ENCODE measurements at regions not wholly inside any gene's neighbourhood (a gene's known extent, or its start where the extent isn't known, plus 50 kb on each side); places are given as distances from the start of the nearest gene placed in this dataset.

GRCh38 chr3:27960133-27960532 is 238.0 kb upstream of the EOMES start:
- DNase-seq = no peak

DNA sequence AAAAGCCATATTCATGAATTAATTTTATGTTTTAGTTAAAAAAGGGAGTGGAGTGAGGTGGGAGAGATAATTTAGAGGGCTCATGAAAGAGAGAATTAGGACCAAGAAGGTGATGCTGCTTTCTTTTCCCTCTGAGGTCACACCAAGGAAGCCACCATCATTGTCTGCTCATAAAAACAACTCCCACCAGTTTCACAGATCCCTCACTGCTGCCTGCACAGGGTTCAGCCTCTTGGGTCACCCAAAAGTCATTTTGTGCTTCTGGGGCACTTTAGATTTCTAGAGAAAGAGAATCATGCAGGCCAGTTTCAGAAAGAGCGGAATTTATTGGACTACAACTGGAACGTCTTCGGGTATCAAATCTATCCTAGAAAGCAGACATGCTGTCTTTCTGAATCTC is 241.4 kb upstream of the EOMES start:
- peak; percentile 19 for DNase-seq

GRCh38 chr3:27971600-27971999 is 249.5 kb upstream of the EOMES start:
- DNase-seq = no peak

GRCh38 chr3:27976933-27977332 is 254.8 kb upstream of the EOMES start:
- DNase-seq = no peak

DNA sequence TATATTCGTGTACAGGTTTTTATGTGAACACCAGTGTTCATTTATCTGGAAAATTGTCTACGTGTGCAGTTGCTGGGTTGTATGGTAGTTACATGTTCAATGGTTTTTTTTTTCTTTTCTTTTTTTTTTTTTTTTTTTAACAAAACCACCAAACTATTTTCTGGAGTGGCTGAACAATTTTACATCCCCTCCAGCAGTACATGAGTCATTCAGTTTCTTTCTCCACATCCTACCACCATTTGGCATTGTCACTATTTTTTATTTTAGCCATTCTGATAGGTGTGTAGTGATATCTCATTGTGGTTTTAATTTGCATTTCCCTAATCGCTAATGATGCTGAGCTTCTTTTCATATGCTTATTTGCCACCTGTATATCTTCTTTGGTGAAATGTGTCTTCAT is 256.3 kb upstream of the EOMES start:
- DNase-seq = no peak

GRCh38 chr3:27985369-27986035 is 255.9 kb upstream of the CMC1 start:
- no peak for DNase-seq

DNA sequence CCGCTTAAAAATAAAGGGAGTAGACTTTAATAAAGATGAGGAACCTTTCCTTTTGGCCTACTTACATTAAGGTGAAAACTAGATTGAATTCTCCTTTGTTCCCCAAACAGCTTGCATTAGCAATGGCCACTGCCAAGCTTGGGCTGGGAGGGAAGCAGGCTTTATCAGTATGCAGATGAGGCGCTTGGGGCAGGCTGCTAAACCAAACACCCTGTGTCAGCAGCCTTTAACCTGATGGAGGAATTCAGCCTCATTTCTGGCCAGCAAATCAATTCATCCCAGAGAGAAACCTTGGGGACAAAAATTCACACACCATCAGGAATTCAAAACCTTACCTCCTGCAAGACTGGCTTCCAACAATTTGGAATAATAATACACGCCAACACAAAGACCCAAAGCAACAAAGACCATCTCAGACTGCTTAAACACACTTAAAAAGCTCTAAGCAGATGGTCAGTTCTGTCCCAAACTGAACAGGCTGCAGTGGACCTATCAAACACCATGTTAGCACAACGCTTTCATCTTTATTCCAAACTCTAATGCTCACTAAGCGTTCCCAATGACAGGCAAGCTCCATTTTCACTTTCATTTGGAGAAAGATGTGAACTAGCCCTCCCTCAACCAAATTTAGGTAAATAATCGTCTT is 255.1 kb upstream of the CMC1 start:
- no peak for DNase-seq

DNA sequence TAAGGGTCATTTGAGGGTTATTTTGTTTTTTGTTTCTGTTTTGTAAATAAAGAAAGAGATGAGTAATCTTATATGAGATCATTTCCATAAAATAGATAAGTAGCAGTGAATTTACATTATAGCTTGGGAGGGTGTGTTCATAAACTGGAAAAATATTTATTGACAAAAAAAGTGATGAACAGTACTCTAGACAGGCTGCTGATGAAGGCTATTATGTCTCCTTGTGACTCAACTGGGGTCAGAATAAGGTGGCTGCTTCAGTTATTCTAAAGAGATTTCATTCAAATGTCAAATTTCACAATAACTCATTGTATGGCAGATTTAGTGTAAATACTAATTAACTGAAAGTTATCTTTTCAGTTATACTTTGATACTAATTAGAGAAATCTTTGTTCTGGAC is 251.1 kb upstream of the CMC1 start:
- DNase-seq = no peak

GRCh38 chr3:27990837-27991236 is 250.6 kb upstream of the CMC1 start:
- DNase-seq = no peak

- no peak for DNase-seq
Observed at GRCh38 chr3:27993051-27993450, 248.4 kb upstream of the CMC1 start.

DNA sequence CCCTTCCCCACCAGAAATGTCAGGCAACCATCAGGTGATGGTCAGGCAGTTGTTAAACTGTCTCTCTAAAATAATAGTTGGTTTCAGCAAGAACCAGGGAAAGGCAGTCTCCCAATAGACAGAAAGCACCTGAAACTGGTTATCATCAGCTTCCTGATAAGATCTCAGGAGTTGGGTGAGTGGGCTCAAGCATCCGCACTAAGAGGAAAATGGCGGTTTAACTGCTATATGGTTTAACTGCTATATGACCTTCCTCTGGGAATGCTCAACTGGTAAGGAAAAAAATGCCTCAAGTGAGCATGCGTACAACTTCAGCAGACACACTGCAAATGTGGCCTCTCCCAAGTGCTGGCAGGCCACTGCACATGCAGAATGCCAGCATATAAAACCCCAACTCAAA is 240.8 kb upstream of the CMC1 start:
- DNase-seq = no peak

GRCh38 chr3:28008235-28008634 is 233.2 kb upstream of the CMC1 start:
- DNase-seq = no peak

GRCh38 chr3:28012830-28013229 is 228.6 kb upstream of the CMC1 start:
- DNase-seq = no peak

DNA sequence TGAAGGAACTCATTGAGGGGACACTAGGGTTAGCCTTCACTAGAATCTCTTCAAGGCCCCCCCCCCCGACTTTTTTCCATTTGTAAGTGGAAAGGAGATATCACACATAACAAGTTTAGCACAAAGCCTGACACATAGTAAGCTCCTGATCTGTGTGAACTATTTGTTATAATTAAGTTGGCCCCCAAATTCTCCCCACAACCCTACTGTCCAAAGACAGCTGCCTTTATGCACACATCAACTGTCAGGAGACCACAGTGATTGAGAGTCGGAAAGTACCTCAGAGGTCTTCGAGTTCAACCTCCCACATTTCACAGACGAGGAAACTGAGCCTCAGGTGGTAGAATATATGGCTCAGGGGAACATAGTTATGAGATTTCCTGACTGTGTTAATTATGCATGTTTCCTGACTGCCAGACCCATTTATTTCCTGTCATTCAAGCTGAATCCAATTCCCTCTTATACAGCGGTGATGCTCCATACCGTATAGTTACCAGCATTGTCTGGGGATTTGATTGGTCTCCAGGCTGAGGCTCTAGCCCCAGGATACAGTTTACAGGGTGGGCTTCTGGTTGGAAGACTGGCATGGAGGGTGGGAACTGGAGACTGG is 227.4 kb upstream of the CMC1 start:
- no peak for DNase-seq

- no peak for DNase-seq
Observed at GRCh38 chr3:28018925-28019718, 222.3 kb upstream of the CMC1 start.

DNA sequence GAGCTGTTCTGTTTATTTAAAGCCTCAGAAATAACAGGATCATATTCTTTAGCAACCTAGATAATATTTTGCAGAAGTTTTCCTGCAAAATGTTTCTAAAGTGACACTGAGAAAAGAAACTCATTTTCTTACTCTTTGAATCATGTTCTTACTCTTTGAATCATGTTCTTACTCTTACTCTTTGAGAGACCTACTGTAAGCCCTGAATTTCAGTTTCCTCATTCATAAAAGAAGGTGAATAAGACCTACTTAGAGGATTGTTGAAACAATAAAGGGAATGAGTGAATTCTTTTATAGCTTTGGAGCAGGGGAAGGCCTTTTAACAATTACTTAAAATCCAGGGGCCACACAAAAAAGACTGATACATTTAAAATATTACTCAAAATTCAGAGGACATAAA is 221.7 kb upstream of the CMC1 start:
- no peak for DNase-seq

- no peak for DNase-seq
Observed at GRCh38 chr3:28022916-28023315, 218.5 kb upstream of the CMC1 start.

- DNase-seq = no peak
Observed at GRCh38 chr3:28028554-28028953, 212.9 kb upstream of the CMC1 start.

DNA sequence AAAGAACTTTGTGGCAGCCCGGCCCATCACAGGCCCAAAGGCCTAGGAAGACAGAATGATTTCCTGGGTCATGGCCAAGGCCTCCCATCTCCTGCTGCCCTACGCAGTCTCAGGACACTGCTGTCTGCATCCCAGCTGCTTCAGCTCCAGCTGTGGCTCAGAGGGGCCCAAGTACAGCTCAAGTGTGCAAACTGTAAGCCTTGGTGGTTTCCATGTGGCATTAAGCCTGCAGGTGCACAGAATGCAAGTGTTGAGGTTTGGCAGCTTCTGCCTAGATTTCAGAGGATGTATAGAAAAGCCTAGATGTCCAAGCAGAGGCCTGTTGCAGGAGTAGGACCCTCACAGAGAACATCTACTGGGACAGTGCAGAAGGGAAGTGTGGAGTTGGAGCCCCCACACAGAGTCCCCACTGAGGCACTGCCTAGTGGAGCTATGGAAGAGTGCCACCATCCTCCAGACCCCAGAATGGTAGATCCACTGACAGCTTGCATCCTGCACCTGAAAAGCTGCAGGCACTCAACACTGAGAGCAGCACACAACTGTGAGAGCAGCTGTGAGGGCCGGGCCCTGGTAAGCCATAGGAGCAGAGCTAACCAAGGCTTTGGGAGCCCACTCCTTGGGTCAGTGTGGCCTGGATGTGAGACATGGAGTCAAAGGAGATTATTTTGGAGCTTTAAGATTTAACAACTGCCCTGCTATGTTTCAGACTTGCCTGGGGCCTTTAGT is 208.2 kb upstream of the CMC1 start:
- DNase-seq = no peak

DNA sequence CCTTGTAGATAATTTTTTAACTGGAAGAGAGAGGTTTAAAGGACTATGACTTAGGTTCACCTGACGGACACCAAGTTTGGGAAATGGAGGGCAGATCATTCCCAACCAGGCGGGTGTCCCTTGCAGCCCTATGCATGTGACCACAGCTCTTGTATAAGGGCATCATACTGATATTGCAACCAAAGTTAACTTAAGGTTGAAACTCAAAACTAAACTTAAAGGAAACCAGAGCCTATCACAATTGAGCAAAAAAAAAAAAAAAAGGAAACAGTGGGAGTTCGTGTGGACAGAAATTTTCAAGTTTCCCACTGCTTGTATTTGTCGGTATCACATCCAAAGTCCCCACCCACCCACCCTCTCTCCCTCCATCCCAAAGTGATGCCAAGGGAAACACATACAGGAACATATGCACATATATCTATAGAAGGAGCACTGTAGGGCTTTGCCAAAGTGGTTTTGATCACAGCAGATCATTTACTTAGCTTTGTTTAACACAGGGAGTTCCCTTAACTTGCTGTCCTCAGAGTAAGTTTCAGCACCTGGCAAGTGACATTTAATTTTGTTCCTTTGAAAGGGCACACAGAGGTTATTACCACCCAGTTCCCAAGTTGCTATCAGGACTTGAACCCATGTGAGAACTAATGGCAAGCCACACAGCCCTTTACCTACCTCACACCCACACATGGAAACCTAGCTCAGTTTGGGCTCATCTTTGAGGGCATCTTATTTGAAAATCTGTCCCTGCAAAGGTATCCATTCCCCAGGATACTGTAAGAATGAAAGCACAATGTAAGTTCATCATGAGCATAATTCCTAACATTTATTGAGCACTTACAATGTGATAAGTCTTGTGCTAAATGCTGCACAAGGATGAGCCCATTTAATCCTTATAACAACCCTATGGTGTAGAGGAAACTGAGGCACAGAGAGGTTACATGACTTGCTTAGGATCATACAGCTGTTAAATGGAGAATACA is 204.5 kb upstream of the CMC1 start:
- no peak for DNase-seq

GRCh38 chr3:28039234-28039633 is 202.2 kb upstream of the CMC1 start:
- DNase-seq = no peak

GRCh38 chr3:28039829-28040228 is 201.6 kb upstream of the CMC1 start:
- DNase-seq = no peak

All from stimulated activated CD4-positive, alpha-beta T cell treated with anti-CD3 and anti-CD28 coated beads, Interleukin-1b, Interleukin-23, amount 100 ng/mL, for 48 hours (primary cell).